ENCODE measurements at regions not wholly inside any gene's neighbourhood (a gene's known extent, or its start where the extent isn't known, plus 50 kb on each side); places are given as distances from the start of the nearest gene placed in this dataset.

DNA sequence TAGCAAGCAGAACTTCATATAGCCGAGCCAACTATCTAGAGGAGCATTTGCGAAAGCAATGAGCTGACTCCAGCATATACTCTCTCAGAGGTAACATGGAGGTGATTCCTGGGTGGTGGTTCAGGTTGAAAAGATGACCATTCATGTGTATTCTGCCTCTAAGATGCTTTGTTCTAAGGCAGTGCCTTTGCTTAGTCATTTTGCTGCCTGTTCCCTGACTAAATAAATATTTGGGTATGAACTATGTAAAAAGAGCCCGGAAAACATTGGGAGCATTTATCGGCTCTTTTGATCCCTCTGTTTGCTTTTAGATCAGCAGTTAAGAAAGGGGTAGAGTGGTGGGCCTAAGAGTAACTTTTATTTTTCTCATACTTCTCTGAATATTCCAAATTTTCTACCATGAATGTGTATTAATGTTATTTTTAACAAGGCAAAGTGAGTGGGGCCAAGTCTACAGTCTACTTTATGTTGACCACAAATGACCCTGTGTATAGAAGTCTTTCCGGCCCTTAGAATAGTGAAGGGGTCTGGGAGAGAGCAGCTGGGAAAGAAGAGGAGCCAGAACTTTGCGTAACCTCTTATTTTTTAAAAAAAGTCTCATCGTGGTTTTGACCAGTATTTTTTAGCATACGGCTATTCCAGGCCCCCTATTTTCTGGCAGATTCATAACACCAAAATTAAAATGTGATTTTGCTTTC lies 206.5 kb upstream of the EYA4 start:
- POLR2A ChIA-PET: no interaction called here
- TF ChIP-seq, protein P1, sequence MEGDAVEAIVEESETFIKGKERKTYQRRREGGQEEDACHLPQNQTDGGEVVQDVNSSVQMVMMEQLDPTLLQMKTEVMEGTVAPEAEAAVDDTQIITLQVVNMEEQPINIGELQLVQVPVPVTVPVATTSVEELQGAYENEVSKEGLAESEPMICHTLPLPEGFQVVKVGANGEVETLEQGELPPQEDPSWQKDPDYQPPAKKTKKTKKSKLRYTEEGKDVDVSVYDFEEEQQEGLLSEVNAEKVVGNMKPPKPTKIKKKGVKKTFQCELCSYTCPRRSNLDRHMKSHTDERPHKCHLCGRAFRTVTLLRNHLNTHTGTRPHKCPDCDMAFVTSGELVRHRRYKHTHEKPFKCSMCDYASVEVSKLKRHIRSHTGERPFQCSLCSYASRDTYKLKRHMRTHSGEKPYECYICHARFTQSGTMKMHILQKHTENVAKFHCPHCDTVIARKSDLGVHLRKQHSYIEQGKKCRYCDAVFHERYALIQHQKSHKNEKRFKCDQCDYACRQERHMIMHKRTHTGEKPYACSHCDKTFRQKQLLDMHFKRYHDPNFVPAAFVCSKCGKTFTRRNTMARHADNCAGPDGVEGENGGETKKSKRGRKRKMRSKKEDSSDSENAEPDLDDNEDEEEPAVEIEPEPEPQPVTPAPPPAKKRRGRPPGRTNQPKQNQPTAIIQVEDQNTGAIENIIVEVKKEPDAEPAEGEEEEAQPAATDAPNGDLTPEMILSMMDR (IDR thresholded peaks at IDR 0.05; ENCODE audit: low read depth, low read length): no peak
- CTCF ChIA-PET: interaction anchor here (0.8 kb wide), 1 partner anchor 11 kb away, joined by 3 read pairs; no protein-coding TSS in a partner anchor

DNA sequence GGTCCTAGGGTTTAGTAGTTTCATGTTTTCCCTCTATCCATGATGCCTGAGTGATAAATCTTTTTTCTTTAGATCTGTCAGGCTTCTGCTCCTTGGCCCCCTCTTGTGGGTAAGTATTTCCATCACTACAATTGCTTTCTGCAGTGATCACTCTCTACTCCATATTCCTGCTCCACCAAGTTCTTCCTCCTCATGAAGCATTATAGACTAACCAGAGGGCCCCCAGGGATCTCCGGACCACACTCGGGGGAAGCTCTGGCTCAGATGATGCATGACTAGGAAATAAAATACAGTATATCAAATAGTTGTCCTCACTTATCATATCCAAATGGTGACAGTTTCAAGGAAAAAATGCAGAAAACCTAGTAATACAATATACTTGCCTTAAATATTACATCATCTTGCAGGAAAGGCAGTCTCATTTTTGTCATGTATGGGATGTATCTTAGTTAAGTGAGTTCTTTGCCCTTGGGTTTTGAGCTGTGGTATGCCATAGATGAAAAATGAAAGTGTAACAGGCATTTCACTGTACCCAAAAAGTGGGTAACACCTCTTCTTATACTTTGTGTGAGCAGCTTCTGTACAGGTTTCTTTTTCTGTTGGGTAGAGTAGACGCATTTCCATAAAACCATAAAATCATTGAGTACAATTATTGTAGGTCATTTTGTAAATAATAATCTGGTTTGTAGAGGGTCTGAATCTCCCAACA lies 200.9 kb upstream of the EYA4 start:
- Histone ChIP-seq H3K9me3 (ENCODE audit: control insufficient read depth, insufficient read depth, low read length) (no peaks in the 10 kb centered on the region), H3K27ac (ENCODE audit: low read depth, low read length) (no peak overlapping the region), H3K4me3 (ENCODE audit: low read depth, low read length) (no peak overlapping the region), H3K27me3 (ENCODE audit: control insufficient read depth, insufficient read depth, low read length) (no peaks in the 10 kb centered on the region)
- TF ChIP-seq, protein P1 (IDR thresholded peaks at IDR 0.05; ENCODE audit: low read depth, low read length): peak; percentile 71
- DNase-seq (ENCODE audit: low read depth, low spot score): no peak
- ChIA-PET CTCF (interaction anchor here (0.6 to 1.6 kb wide), 13 partner anchors 11 to 512 kb away, joined by 3 to 10 read pairs (median 3); no protein-coding TSS in a partner anchor), POLR2A (no interaction called here)

More for the DNA sequence above, 206.5 kb upstream of the EYA4 start:
- Histone ChIP-seq H3K27ac (ENCODE audit: low read depth, low read length) (no peak overlapping the region), H3K9me3 (ENCODE audit: control insufficient read depth, insufficient read depth, low read length) (no peaks in the 10 kb centered on the region), H3K27me3 (ENCODE audit: control insufficient read depth, insufficient read depth, low read length) (no peaks in the 10 kb centered on the region), H3K4me3 (ENCODE audit: low read depth, low read length) (no peak overlapping the region)
- no peak for DNase-seq (ENCODE audit: low read depth, low spot score)

DNA sequence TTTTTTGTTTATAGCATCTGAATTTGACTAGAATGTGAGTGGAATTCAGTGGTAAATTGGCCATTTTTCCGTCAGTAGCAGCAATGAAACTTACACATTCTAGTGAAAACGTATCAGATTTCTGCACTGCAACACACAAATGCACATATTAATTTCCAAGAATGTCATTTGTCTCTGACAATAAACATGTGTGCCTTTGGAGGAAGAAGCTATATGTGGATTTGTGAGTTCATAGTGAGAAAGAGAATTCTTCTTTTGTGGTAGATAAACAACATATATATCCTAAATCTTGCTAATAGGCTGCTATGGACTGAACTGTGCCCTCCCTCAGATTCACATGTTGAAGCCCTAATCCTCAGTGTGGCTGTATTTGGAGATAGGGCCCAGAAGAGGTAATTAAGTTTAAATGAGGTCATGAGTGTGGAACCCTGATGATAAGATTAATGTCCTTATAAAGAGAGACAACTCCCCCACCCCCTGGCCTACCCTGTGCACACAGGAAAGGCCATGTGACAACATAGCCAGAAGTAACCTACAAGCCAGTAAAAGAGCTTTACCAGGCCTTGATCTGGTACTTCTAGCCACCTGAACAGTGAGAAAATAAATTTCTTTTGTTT lies 200.2 kb upstream of the EYA4 start:
- Histone ChIP-seq H3K4me3 (ENCODE audit: low read depth, low read length) (no peak overlapping the region), H3K9me3 (ENCODE audit: control insufficient read depth, insufficient read depth, low read length) (no peaks in the 10 kb centered on the region), H3K27ac (ENCODE audit: low read depth, low read length) (no peak overlapping the region), H3K27me3 (ENCODE audit: control insufficient read depth, insufficient read depth, low read length) (no peaks in the 10 kb centered on the region)
- TF ChIP-seq, protein P1 (IDR thresholded peaks at IDR 0.05; ENCODE audit: low read depth, low read length): no peak
- no peak for DNase-seq (ENCODE audit: low read depth, low spot score)
- ChIA-PET CTCF (interaction anchor here (0.6 to 1.6 kb wide), 12 partner anchors 10 to 512 kb away, joined by 3 to 10 read pairs (median 4); no protein-coding TSS in a partner anchor), POLR2A (no interaction called here)

DNA sequence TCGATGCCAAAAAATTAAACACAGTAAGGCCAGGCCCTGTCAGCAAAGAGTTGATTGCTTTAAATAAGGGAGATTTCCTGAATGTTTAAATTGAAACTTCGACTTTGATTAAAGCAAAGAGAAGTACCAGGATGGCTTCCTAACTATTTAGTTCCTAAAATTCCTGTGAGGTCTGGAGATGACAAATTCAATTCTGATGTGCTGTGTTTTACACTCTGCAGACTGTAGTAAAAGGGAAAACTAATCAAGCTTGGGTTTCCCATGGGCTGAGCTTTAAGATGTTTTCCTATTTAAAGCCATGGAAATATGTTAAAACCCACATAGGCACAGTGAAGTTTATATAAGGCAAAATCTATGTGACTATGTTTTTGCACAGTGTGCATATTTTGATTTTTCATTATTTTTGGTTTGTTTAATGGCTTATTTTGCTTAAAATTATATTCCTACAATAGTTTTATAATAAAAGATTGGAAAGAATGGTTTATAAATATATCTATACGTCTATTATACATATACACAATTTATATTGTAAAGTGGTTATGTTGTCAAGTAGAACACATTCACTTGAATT lies 198.5 kb upstream of the EYA4 start:
- ChIA-PET POLR2A (no interaction called here), CTCF (interaction anchor here (0.5 kb wide), 1 partner anchor 90 kb away, joined by 4 read pairs; no protein-coding TSS in a partner anchor)
- TF ChIP-seq, protein P1 (IDR thresholded peaks at IDR 0.05; ENCODE audit: low read depth, low read length): no peak
- Histone ChIP-seq H3K27me3 (ENCODE audit: control insufficient read depth, insufficient read depth, low read length) (no peaks in the 10 kb centered on the region), H3K9me3 (ENCODE audit: control insufficient read depth, insufficient read depth, low read length) (no peaks in the 10 kb centered on the region), H3K4me3 (ENCODE audit: low read depth, low read length) (no peak overlapping the region), H3K27ac (ENCODE audit: low read depth, low read length) (no peak overlapping the region)
- DNase-seq (ENCODE audit: low read depth, low spot score): no peak

Data from AG04450 (cell line).